HFFc6 (cell line): ENCODE measurements at regions not wholly inside any gene's neighbourhood (a gene's known extent, or its start where the extent isn't known, plus 50 kb on each side); places are given as distances from the start of the nearest gene placed in this dataset.
"Not testable (repeated sequence)": the region's sequence is repeated elsewhere in the genome, so short reads cannot be mapped to it uniquely, and the experiment has no call there.

Experiments
- DNase-seq: peaks from one replicate; pipeline ENCODE4 v3.0.0-alpha.2; 2018
- H3K27ac Mint-ChIP-seq: 2 replicates; pipeline ENCODE4 v1.8.0; 2020; ENCODE audit warnings: mild to moderate bottlenecking, mixed read lengths
- H3K27me3 Mint-ChIP-seq: 2 replicates; pipeline ENCODE4 v1.8.0; 2021; ENCODE audit warnings: mild to moderate bottlenecking, moderate library complexity, mixed read lengths; ENCODE audit not compliant: insufficient read depth
- H3K36me3 Mint-ChIP-seq: 2 replicates; pipeline ENCODE4 v1.8.0; 2021; ENCODE audit warnings: low read depth, mixed read lengths
- H3K4me1 Mint-ChIP-seq: 2 replicates; pipeline ENCODE4 v1.8.0; 2020; ENCODE audit warnings: low read depth, mixed read lengths
- H3K4me3 Mint-ChIP-seq: 2 replicates; pipeline ENCODE4 v1.8.0; 2020; ENCODE audit warnings: mild to moderate bottlenecking, moderate library complexity, mixed read lengths
- H3K9me3 Mint-ChIP-seq: 2 replicates; pipeline ENCODE4 v1.8.0; 2020; ENCODE audit warnings: mild to moderate bottlenecking, mixed read lengths
- TF ChIP-seq, protein P1 (sequence below): fragments of 200-600 bp; sonication (generic); IDR thresholded peaks from 2 replicates; pipeline ENCODE4 v1.5.0; 2021; ENCODE audit warnings: antibody characterized with exemption, mild to moderate bottlenecking

DNA sequence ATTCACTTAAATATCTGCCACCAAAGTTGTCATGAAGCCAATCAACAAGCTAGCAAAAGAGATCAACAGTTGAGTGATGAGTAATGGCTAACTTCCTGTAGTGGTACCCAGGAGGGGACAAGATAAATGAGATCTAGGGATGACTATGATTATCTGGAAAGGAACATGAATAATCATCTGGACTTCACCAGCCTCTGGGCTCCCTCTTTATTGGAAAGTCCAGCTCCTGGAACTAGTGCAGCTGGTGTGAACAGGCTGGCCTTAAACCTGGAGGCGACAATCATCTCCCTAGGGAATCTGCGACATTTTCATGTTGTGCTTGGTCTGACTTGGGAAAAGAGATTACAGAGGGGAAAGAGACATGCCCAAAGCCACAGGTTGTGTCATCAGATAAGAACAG is 518.6 kb downstream of the GRIN2A start:
- no peak overlapping the region for H3K27ac Mint-ChIP-seq
- H3K27me3 Mint-ChIP-seq: peaks cover 3% of the 10 kb centered on the region; the same call in 1 of the 2 replicates
- TF ChIP-seq, protein P1, sequence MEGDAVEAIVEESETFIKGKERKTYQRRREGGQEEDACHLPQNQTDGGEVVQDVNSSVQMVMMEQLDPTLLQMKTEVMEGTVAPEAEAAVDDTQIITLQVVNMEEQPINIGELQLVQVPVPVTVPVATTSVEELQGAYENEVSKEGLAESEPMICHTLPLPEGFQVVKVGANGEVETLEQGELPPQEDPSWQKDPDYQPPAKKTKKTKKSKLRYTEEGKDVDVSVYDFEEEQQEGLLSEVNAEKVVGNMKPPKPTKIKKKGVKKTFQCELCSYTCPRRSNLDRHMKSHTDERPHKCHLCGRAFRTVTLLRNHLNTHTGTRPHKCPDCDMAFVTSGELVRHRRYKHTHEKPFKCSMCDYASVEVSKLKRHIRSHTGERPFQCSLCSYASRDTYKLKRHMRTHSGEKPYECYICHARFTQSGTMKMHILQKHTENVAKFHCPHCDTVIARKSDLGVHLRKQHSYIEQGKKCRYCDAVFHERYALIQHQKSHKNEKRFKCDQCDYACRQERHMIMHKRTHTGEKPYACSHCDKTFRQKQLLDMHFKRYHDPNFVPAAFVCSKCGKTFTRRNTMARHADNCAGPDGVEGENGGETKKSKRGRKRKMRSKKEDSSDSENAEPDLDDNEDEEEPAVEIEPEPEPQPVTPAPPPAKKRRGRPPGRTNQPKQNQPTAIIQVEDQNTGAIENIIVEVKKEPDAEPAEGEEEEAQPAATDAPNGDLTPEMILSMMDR: no peak
- H3K4me1 Mint-ChIP-seq: no peaks in the 10 kb centered on the region
- no peak overlapping the region for H3K4me3 Mint-ChIP-seq
- no peak for DNase-seq
- H3K36me3 Mint-ChIP-seq: peaks cover 3% of the 10 kb centered on the region; the same call in 1 of the 2 replicates
- H3K9me3 Mint-ChIP-seq: peaks cover 36% of the 10 kb centered on the region

DNA sequence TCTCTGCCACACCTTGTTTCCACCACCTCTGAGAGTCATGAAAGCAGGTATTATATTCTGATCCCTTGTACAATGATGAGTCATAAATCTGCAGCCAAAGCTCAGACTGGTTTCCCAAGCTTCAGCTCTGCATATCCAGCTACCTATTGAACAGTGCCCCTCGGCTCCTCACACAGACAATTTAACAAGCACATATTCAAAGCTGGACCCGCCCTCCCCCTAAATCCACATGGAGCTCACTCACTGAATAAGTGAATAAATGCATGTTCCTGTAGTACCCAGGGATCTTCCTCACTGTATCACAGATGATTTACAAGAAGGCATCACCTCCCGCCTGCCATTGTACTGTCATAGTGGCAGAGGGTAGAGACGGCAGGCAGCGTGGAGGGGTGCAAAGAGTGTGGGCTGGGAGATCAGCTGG is 516.4 kb downstream of the GRIN2A start:
- Mint-ChIP-seq H3K4me3 (no peak overlapping the region), H3K36me3 (peaks cover 3% of the 10 kb centered on the region; the same call in 1 of the 2 replicates), H3K4me1 (no peaks in the 10 kb centered on the region), H3K9me3 (peaks cover 29% of the 10 kb centered on the region), H3K27ac (no peak overlapping the region), H3K27me3 (peaks cover 3% of the 10 kb centered on the region; the same call in 1 of the 2 replicates)
- no peak for DNase-seq
- TF ChIP-seq, protein P1: no peak

DNA sequence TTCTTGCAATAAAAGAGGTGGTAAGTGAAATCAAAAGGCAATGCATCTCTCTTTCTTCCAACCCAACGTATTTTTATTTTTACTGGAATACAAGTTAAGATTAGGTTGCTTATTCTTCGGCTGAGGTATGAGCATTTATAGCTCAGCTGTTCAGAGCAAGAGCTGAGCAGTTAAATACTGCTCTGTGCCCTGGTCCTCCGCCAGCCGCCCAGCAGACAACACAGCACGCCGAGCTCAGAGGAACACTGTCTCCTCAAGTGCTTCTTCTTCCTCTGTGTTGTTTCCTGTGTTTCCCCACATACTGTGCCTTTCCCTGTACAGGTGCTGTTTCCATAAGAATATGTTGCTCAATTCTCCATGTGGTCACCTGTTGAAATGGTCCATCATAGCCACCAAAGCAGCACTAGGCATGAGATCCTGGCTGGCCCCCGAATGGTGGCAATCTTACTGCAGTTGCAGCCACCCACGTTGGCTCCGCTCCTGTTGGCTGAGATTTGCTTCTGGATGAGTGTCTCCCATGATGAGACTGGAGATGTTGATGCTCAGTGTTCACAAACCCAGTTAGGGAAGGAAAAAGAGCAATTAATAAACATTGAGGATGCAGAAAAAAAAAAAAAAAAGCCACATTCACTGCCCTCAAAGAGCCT is 515.3 kb downstream of the GRIN2A start:
- Mint-ChIP-seq H3K9me3 (peaks cover 29% of the 10 kb centered on the region), H3K4me3 (no peak overlapping the region), H3K4me1 (no peaks in the 10 kb centered on the region), H3K27ac (no peak overlapping the region), H3K27me3 (peaks cover 3% of the 10 kb centered on the region; the same call in 1 of the 2 replicates), H3K36me3 (peaks cover 3% of the 10 kb centered on the region; the same call in 1 of the 2 replicates)
- DNase-seq: no peak
- TF ChIP-seq, protein P1: no peak

DNA sequence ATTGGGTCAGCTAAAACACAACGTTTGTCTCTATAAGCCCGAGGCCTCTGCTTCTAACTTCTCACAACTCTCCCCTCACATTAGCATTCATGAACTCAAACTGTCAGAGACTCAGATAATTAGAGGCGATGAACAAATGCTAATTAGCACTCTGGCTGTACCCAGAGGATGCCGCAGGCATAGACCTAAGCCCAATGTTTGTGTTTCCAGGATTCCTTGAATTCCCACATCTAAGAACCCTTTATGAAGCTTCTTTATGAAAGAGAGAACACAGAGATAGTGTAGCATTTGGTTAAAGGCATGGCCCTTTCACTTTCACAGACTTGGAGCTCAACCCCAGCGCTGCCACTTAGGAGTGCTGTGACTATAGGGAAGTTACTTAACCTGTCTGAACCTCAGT is 512.2 kb downstream of the GRIN2A start:
- DNase-seq: no peak

DNA sequence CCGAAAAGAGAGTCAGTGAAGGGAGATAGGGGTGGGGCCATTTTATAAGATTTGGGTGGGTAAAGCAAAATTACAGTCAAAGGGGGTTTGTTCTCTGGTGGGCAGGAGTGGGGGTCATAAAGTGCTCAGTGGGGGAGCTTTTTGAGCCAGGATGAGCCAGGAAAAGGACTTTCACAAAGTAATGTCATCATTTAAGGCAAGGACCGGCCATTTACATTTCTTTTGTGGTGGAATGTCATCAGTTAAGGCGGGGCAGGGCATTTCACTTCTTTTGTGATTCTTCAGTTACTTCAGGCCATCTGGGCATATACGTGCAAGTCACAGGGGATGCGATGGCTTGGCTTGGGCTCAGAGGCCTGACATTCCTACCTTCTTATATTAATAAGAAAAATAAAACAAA is 511.6 kb downstream of the GRIN2A start:
- not testable (repeated sequence) for H3K4me1 Mint-ChIP-seq, DNase-seq, H3K27me3 Mint-ChIP-seq, H3K36me3 Mint-ChIP-seq, H3K4me3 Mint-ChIP-seq, H3K27ac Mint-ChIP-seq
- peaks cover 32% of the 10 kb centered on the region for H3K9me3 Mint-ChIP-seq

More for the DNA sequence above, 512.2 kb downstream of the GRIN2A start:
- Mint-ChIP-seq H3K27me3 (peaks cover 6% of the 10 kb centered on the region), H3K4me1 (no peaks in the 10 kb centered on the region), H3K36me3 (peaks cover 3% of the 10 kb centered on the region; the same call in 1 of the 2 replicates), H3K27ac (no peak overlapping the region), H3K9me3 (peaks cover 27% of the 10 kb centered on the region), H3K4me3 (no peak overlapping the region)
- TF ChIP-seq, protein P1: no peak

DNA sequence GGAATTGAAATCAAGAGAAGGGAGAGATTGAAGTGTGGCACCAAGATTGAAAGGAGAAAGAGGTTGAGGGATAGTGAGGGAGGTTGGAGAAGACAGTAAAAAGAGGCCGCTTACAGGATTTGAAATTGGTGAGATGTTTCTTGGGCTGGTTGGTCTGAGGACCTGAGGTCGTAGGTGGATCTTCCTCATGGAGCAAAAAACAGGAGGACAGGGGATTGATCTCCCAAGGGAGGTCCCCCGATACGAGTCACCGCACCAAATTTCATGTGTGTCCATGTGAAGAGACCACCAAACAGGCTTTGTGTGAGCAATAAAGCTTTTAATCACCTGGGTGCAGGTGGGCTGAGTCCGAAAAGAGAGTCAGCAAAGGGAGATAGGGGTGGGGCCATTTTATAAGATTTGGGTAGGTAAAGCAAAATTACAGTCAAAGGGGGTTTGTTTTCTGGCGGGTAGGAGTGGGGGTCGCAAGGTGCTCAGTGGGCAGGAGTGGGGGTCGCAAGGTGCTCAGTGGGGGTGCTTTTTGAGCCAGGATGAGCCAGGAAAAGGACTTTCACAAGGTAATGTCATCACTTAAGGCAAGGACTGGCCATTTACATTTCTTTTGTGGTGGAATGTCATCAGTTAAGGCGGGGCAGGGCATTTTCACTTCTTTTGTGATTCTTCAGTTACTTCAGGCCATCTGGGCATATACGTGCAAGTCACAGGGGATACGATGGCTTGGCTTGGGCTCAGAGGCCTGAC is 505.5 kb downstream of the GRIN2A start:
- H3K9me3 Mint-ChIP-seq: peaks cover 22% of the 10 kb centered on the region
- not testable (repeated sequence) for H3K4me1 Mint-ChIP-seq, H3K36me3 Mint-ChIP-seq, DNase-seq, H3K4me3 Mint-ChIP-seq, H3K27ac Mint-ChIP-seq, H3K27me3 Mint-ChIP-seq
